Peyer's patch (tissue), 4 donors: ENCODE measurements at regions not wholly inside any gene's neighbourhood (a gene's known extent, or its start where the extent isn't known, plus 50 kb on each side); places are given as distances from the start of the nearest gene placed in this dataset.

Experiments used
- DNase-seq, 3 donors: peaks; one replicate each; pipeline ENCODE4 v3.0.0-alpha.2; 2017 to 2019
- H3K27ac ChIP-seq, 4 donors: fragments of 200-600 bp; sonication (generic); one replicate each; pipeline ENCODE4 v1.5.1; 2016 to 2019
- H3K27me3 ChIP-seq, 2 donors: fragments of 200-600 bp; sonication (generic); one replicate each; pipeline ENCODE4 v1.5.1; 2019
- H3K36me3 ChIP-seq, 3 donors: fragments of 200-600 bp; sonication (generic); one replicate each; pipeline ENCODE4 v1.5.1; 2016 to 2019
- H3K4me1 ChIP-seq, 4 donors: fragments of 200-600 bp; sonication (generic); one replicate each; pipeline ENCODE4 v1.5.1; 2016 to 2019
- H3K4me3 ChIP-seq, 4 donors: fragments of 200-600 bp; sonication (generic); 1 replicate in 3 of 4; 2 replicates in 1 of 4; pipeline ENCODE4 v1.5.1; 2016 to 2019; ENCODE audit warnings: mild to moderate bottlenecking in 1 of 4
- H3K9me3 ChIP-seq, 4 donors: fragments of 200-600 bp; sonication (generic); one replicate each; pipeline ENCODE4 v1.5.1; 2016 to 2019; ENCODE audit warnings: mild to moderate bottlenecking in 1 of 4
- POLR2A ChIP-seq, 2 donors: fragments of 450-650 bp; IDR thresholded peaks; one replicate each; pipeline ENCODE4 v1.5.1; 2017; ENCODE audit warnings: antibody characterized with exemption in 2 of 2, mild to moderate bottlenecking in 2 of 2, moderate library complexity in 2 of 2
- TF ChIP-seq, protein P1 (sequence below), 6 experiments: fragments of 450-650 bp in 4 of 6; fragments of 200-600 bp in 2 of 6; sonication (generic) in 1 of 6; IDR thresholded peaks; one replicate each; pipeline ENCODE4 v1.5.1; 2017 to 2019; ENCODE audit warnings: antibody characterized with exemption in 6 of 6, mild to moderate bottlenecking in 3 of 6, moderate library complexity in 1 of 6

DNA sequence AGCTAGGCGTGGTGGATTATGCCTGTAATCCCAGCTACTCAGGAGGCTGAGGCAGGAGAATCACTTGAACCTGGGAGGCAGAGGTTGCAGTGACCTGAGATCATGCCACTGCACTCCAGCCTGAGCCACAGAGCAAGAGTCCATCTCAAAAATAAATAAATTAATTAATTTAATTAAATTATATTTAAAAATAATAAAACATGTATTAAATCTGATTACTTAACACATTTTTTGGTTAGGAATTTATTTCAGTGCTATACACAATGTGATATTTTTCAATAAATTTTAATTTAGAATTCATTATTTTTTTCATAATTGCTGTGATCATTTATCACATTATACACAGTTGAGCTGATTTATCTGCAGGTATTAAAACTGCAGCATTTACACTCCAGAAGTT lies 1101.5 kb upstream of the MIR17HG start:
- no peak for DNase-seq
- TF ChIP-seq POLR2A (IDR thresholded peaks at IDR 0.05): no peak
- TF ChIP-seq, protein P1, sequence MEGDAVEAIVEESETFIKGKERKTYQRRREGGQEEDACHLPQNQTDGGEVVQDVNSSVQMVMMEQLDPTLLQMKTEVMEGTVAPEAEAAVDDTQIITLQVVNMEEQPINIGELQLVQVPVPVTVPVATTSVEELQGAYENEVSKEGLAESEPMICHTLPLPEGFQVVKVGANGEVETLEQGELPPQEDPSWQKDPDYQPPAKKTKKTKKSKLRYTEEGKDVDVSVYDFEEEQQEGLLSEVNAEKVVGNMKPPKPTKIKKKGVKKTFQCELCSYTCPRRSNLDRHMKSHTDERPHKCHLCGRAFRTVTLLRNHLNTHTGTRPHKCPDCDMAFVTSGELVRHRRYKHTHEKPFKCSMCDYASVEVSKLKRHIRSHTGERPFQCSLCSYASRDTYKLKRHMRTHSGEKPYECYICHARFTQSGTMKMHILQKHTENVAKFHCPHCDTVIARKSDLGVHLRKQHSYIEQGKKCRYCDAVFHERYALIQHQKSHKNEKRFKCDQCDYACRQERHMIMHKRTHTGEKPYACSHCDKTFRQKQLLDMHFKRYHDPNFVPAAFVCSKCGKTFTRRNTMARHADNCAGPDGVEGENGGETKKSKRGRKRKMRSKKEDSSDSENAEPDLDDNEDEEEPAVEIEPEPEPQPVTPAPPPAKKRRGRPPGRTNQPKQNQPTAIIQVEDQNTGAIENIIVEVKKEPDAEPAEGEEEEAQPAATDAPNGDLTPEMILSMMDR (IDR thresholded peaks at IDR 0.05): no peak
- H3K27me3 ChIP-seq: no peaks in the 10 kb centered on the region

DNA sequence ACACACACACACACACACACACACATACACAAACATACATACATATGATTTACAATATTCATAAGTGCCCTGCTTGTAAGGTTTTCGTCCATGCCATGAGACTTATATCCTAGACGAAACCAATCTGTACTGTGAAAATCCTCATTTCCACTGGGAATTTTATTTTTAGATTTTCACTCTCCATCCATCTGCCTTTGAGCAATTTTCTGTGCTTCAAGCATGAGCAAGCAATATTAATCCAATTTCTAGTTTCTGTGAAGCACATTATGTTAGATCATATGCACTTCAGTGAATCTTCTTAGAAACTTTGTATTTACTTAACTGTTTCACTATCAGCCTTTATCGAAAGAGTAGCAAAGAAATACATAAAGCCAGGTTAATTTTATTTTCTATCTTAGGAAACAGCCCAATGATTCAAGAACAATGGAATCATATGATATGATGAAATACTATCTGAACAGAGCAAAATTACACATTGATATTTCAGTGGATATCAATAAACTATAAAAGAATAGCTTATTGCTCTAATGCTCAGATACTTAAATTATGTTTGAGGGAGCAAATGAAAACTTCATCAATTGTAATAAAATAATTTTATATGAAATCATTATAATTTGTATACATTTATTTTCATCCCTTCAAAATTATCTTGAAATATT lies 1100.7 kb upstream of the MIR17HG start:
- no peak for DNase-seq
- Histone ChIP-seq H3K4me1 (no peaks in the 10 kb centered on the region), H3K27ac (no peak overlapping the region), H3K36me3 (no peaks in the 10 kb centered on the region), H3K9me3 (peaks cover 0 to 2% (median under 1%) of the 10 kb centered on the region in 4 donors), H3K27me3 (no peaks in the 10 kb centered on the region), H3K4me3 (no peak overlapping the region)
- no peak for TF ChIP-seq POLR2A (IDR thresholded peaks at IDR 0.05)
- TF ChIP-seq, protein P1 (IDR thresholded peaks at IDR 0.05): no peak

More for the DNA sequence above, 1101.5 kb upstream of the MIR17HG start:
- no peak overlapping the region for H3K4me3 ChIP-seq
- no peaks in the 10 kb centered on the region for H3K9me3 ChIP-seq
- H3K36me3 ChIP-seq: no peaks in the 10 kb centered on the region
- H3K4me1 ChIP-seq: no peaks in the 10 kb centered on the region
- H3K27ac ChIP-seq: no peak overlapping the region

DNA sequence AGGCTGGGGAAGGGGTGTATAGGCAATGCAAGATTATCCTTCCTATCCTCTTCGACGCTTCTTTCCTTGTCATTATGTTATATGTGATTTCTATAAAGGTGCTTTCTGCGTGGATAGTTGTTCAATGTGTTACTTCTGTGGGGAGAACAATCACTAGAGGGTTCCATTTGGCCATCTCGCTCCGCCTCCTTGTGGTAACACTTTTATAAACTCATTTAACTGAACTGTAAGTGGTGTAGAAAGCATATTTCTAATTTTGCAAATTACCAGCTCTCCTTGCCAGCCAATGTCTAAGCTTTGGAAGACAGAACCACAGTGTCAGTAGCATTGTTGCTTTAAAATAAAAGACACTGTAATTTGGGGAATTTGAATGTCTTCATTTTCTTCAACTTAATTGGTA lies 1093.7 kb upstream of the MIR17HG start:
- H3K4me1 ChIP-seq: no peaks in the 10 kb centered on the region
- no peaks in the 10 kb centered on the region for H3K27me3 ChIP-seq
- TF ChIP-seq POLR2A (IDR thresholded peaks at IDR 0.05): no peak
- TF ChIP-seq, protein P1 (IDR thresholded peaks at IDR 0.05): no peak
- no peaks in the 10 kb centered on the region for H3K36me3 ChIP-seq
- no peak overlapping the region for H3K27ac ChIP-seq
- peaks cover 0 to 5% (median 2%) of the 10 kb centered on the region in 4 donors for H3K9me3 ChIP-seq
- H3K4me3 ChIP-seq: no peak overlapping the region
- no peak for DNase-seq

DNA sequence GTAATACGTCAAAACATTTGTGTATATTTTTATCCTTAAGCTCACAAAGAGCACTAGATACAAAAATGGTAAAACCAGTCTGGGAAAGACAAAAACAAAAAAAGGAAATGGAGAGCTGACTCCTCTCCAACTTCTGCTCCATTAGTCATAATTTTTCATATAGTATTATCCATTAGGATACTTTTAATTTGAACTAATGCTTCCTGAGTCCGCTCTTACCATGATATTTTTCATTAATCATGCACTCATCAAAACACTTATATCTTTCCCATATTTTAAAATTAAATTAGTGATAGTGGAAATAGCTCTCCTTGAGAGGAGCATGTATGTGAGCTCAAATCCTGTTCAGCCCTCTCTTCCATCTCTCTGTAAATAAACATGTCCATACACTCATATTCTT lies 1093.0 kb upstream of the MIR17HG start:
- peaks cover 0 to 5% (median 2%) of the 10 kb centered on the region in 4 donors for H3K9me3 ChIP-seq
- no peak overlapping the region for H3K27ac ChIP-seq
- TF ChIP-seq POLR2A (IDR thresholded peaks at IDR 0.05): no peak
- TF ChIP-seq, protein P1 (IDR thresholded peaks at IDR 0.05): no peak

DNA sequence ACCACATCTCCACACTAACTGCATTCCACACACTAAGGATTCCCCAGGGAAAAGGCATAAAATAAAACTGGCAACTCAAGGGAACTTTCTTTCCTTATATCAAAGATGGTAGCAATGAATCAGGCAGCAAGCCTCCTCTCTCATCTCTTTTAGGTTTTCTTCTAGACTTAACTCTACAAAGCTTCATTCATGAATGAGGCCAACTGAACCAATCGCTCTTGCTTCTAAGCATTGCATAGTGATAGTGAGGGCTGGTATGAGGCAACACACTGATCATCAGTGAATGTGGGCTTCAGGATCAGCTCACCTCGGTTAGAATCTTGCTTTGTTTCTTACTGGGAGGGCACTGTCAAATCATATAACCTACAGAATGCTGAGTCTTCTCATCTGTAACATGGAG lies 1090.7 kb upstream of the MIR17HG start:
- no peak overlapping the region for H3K4me3 ChIP-seq
- no peak overlapping the region for H3K27ac ChIP-seq
- no peaks in the 10 kb centered on the region for H3K4me1 ChIP-seq
- no peak for TF ChIP-seq POLR2A (IDR thresholded peaks at IDR 0.05)
- TF ChIP-seq, protein P1 (IDR thresholded peaks at IDR 0.05): no peak
- no peaks in the 10 kb centered on the region for H3K27me3 ChIP-seq
- H3K36me3 ChIP-seq: no peaks in the 10 kb centered on the region
- no peak for DNase-seq
- peaks cover 0 to 3% (median 1%) of the 10 kb centered on the region in 4 donors for H3K9me3 ChIP-seq

More for the DNA sequence above, 1093.0 kb upstream of the MIR17HG start:
- no peaks in the 10 kb centered on the region for H3K36me3 ChIP-seq
- no peaks in the 10 kb centered on the region for H3K27me3 ChIP-seq
- H3K4me3 ChIP-seq: no peak overlapping the region
- no peak for DNase-seq
- H3K4me1 ChIP-seq: no peaks in the 10 kb centered on the region
